A673 (cell line): ENCODE measurements at regions not wholly inside any gene's neighbourhood (a gene's known extent, or its start where the extent isn't known, plus 50 kb on each side); places are given as distances from the start of the nearest gene placed in this dataset.

Experiments used
- CTCF ChIP-seq: fragments of 300-800, 200-600 bp; sonication (generic); conservative IDR thresholded peaks from 2 replicates; pipeline ENCODE4 v1.5.1; 2017; ENCODE audit warnings: low read depth, mild to moderate bottlenecking, antibody characterized with exemption, low read length, moderate library complexity, mixed read lengths
- EZH2 ChIP-seq: fragments of 200-600 bp; sonication (generic); IDR thresholded peaks from 2 replicates; pipeline ENCODE4 v1.6.1; 2017; ENCODE audit warnings: borderline replicate concordance, low read depth, mild to moderate bottlenecking, mixed read lengths, antibody characterized with exemption, low read length; ENCODE audit not compliant: poor library complexity, severe bottlenecking

GRCh38 chr3:43870120-43870519 lies 179.4 kb downstream of the ABHD5 start:
- TF ChIP-seq EZH2 (no peak), CTCF (no peak)
